Astrocyte (in vitro differentiated cells and primary cell): ENCODE measurements at regions not wholly inside any gene's neighbourhood (a gene's known extent, or its start where the extent isn't known, plus 50 kb on each side); places are given as distances from the start of the nearest gene placed in this dataset.

Experiments used
- DNase-seq: peaks from one replicate; pipeline ENCODE4 v3.0.0-alpha.2; 2010; ENCODE audit warnings: low read depth
- FAIRE-seq: peaks from 2 replicates; lab custom pipeline; 2011; peaks lifted over from hg19 to GRCh38; lab: Jason Lieb, UNC
- H2AFZ ChIP-seq: 2 replicates; pipeline ENCODE4 v1.6.0; 2012; ENCODE audit warnings: low read depth, low read length, inconsistent platforms
- H3K27ac ChIP-seq: 2 replicates; pipeline ENCODE4 v1.5.1; 2011; ENCODE audit warnings: low read depth, low read length, inconsistent platforms
- H3K27me3 ChIP-seq: 2 replicates; pipeline ENCODE4 v1.6.0; 2011; ENCODE audit warnings: low read length, inconsistent platforms; ENCODE audit not compliant: insufficient read depth
- H3K36me3 ChIP-seq: 2 replicates; pipeline ENCODE4 v1.5.1; 2011; ENCODE audit warnings: low read length, inconsistent platforms; ENCODE audit not compliant: insufficient read depth
- H3K4me1 ChIP-seq: 2 replicates; pipeline ENCODE4 v1.5.1; 2011; ENCODE audit warnings: low read length, inconsistent platforms; ENCODE audit not compliant: insufficient read depth
- H3K4me2 ChIP-seq: 2 replicates; pipeline ENCODE4 v1.6.0; 2012; ENCODE audit warnings: low read length, inconsistent platforms
- H3K4me3 ChIP-seq: 2 replicates; pipeline ENCODE4 v1.5.1; 2011; ENCODE audit warnings: low read depth, mild to moderate bottlenecking, low read length, inconsistent platforms; ENCODE audit not compliant: insufficient read depth
- H3K79me2 ChIP-seq: 2 replicates; pipeline ENCODE4 v1.6.0; 2012; ENCODE audit warnings: mild to moderate bottlenecking, low read length, inconsistent platforms; ENCODE audit not compliant: insufficient read depth
- H3K9ac ChIP-seq: 2 replicates; pipeline ENCODE4 v1.6.0; 2012; ENCODE audit warnings: mild to moderate bottlenecking, low read length, inconsistent platforms
- H3K9me3 ChIP-seq: 2 replicates; pipeline ENCODE4 v1.5.1; 2012; ENCODE audit warnings: low read depth, mild to moderate bottlenecking, low read length, inconsistent platforms; ENCODE audit not compliant: insufficient read depth
- H4K20me1 ChIP-seq: 2 replicates; pipeline ENCODE4 v1.6.0; 2012; ENCODE audit warnings: low read length, inconsistent platforms; ENCODE audit not compliant: insufficient read depth
- H3K27ac Mint-ChIP-seq: one replicate; pipeline ENCODE4 v1.8.0; 2021; ENCODE audit warnings: mild to moderate bottlenecking, mixed read lengths; ENCODE audit not compliant: unreplicated experiment
- H3K27me3 Mint-ChIP-seq: one replicate; pipeline ENCODE4 v1.8.0; 2021; ENCODE audit warnings: low read depth, mixed read lengths; ENCODE audit not compliant: unreplicated experiment
- H3K36me3 Mint-ChIP-seq: one replicate; pipeline ENCODE4 v1.8.0; 2021; ENCODE audit warnings: low read depth, mixed read lengths; ENCODE audit not compliant: unreplicated experiment
- H3K4me1 Mint-ChIP-seq: one replicate; pipeline ENCODE4 v1.8.0; 2021; ENCODE audit warnings: low read depth, mixed read lengths; ENCODE audit not compliant: unreplicated experiment
- H3K4me3 Mint-ChIP-seq: one replicate; pipeline ENCODE4 v1.8.0; 2021; ENCODE audit warnings: mild to moderate bottlenecking, moderate library complexity, mixed read lengths; ENCODE audit not compliant: unreplicated experiment
- H3K9me3 Mint-ChIP-seq: one replicate; pipeline ENCODE4 v1.8.0; 2021; ENCODE audit warnings: mild to moderate bottlenecking, mixed read lengths; ENCODE audit not compliant: unreplicated experiment
- EZH2 ChIP-seq: IDR thresholded peaks from 2 replicates; pipeline ENCODE4 v1.6.1; 2012; ENCODE audit warnings: mild to moderate bottlenecking, low read length, inconsistent platforms; ENCODE audit not compliant: insufficient read depth
- TF ChIP-seq, protein P1 (sequence below): IDR thresholded peaks from 2 replicates; pipeline ENCODE4 v1.5.1; 2011; ENCODE audit warnings: low read depth, mild to moderate bottlenecking, inconsistent platforms, low read length, moderate library complexity; ENCODE audit not compliant: insufficient read depth

DNA sequence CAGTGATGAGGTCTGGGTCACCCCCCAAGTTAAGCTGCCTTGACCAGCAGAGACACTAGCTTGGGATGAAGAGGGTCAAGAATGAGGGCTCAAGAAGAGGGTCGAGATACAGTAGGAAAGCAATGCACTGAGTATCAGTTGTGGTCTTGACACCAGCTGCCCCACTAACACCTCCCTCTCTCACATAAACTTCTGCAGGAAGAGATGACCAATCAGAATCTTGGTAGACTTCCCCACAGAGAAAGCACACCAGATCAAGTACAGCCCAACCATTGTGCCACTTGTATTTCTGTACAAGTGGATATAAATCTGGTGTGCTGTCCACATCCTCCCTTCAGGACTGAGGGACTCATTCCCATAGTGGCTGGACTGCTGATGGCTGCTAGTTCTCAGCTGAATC is 101.2 kb upstream of the ELL2 start:
- FAIRE-seq: no peak
- H3K4me1 Mint-ChIP-seq: peaks cover 31% of the 10 kb centered on the region
- H3K27me3 Mint-ChIP-seq: no peaks in the 10 kb centered on the region

DNA sequence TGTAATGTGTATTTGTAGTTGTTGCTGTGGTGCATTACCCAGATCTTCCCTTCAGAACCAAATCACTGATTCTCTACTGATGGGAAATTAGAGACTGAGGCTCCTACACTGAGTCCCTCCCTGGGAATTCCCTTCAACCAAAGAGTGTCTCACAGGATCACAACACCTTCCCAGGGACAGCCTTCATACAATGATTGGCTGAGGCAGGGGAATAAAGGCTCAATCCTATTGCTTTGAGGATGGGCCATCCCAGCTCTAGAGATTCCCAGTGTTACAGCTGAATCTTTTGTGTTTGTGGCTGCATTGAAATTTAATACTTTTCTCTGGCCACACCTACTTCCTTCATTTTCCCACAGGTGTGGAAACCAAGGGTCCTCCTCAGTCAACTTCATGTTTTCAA is 96.4 kb upstream of the ELL2 start:
- Mint-ChIP-seq H3K27ac (no peak overlapping the region), H3K9me3 (peaks cover 2% of the 10 kb centered on the region), H3K27me3 (no peaks in the 10 kb centered on the region), H3K36me3 (no peaks in the 10 kb centered on the region), H3K4me3 (no peak overlapping the region), H3K4me1 (no peaks in the 10 kb centered on the region)
- H3K79me2 ChIP-seq: no peaks in the 10 kb centered on the region
- no peak overlapping the region for H3K27ac ChIP-seq
- no peaks in the 10 kb centered on the region for H3K27me3 ChIP-seq
- FAIRE-seq: no peak
- no peaks in the 10 kb centered on the region for H3K4me1 ChIP-seq
- no peaks in the 10 kb centered on the region for H4K20me1 ChIP-seq
- H3K4me3 ChIP-seq: no peak overlapping the region
- no peak overlapping the region for H3K9ac ChIP-seq
- H2AFZ ChIP-seq: no peak overlapping the region
- H3K9me3 ChIP-seq: no peaks in the 10 kb centered on the region
- TF ChIP-seq, protein P1, sequence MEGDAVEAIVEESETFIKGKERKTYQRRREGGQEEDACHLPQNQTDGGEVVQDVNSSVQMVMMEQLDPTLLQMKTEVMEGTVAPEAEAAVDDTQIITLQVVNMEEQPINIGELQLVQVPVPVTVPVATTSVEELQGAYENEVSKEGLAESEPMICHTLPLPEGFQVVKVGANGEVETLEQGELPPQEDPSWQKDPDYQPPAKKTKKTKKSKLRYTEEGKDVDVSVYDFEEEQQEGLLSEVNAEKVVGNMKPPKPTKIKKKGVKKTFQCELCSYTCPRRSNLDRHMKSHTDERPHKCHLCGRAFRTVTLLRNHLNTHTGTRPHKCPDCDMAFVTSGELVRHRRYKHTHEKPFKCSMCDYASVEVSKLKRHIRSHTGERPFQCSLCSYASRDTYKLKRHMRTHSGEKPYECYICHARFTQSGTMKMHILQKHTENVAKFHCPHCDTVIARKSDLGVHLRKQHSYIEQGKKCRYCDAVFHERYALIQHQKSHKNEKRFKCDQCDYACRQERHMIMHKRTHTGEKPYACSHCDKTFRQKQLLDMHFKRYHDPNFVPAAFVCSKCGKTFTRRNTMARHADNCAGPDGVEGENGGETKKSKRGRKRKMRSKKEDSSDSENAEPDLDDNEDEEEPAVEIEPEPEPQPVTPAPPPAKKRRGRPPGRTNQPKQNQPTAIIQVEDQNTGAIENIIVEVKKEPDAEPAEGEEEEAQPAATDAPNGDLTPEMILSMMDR: no peak
- no peak for TF ChIP-seq EZH2
- DNase-seq: no peak
- H3K4me2 ChIP-seq: no peak overlapping the region
- no peaks in the 10 kb centered on the region for H3K36me3 ChIP-seq

More for the DNA sequence above, 101.2 kb upstream of the ELL2 start:
- no peak overlapping the region for H3K4me3 Mint-ChIP-seq
- H3K9me3 Mint-ChIP-seq: peaks cover 2% of the 10 kb centered on the region
- Histone ChIP-seq H3K27me3 (no peaks in the 10 kb centered on the region), H3K27ac (no peak overlapping the region), H3K79me2 (no peaks in the 10 kb centered on the region), H3K4me3 (no peak overlapping the region), H3K9ac (no peak overlapping the region), H3K9me3 (no peaks in the 10 kb centered on the region), H3K4me1 (peaks cover 17% of the 10 kb centered on the region), H3K4me2 (no peak overlapping the region), H3K36me3 (no peaks in the 10 kb centered on the region), H4K20me1 (no peaks in the 10 kb centered on the region), H2AFZ (no peak overlapping the region)
- TF ChIP-seq, protein P1: no peak
- no peak for TF ChIP-seq EZH2
- no peak overlapping the region for H3K27ac Mint-ChIP-seq
- no peak for DNase-seq
- peaks cover 3% of the 10 kb centered on the region for H3K36me3 Mint-ChIP-seq

DNA sequence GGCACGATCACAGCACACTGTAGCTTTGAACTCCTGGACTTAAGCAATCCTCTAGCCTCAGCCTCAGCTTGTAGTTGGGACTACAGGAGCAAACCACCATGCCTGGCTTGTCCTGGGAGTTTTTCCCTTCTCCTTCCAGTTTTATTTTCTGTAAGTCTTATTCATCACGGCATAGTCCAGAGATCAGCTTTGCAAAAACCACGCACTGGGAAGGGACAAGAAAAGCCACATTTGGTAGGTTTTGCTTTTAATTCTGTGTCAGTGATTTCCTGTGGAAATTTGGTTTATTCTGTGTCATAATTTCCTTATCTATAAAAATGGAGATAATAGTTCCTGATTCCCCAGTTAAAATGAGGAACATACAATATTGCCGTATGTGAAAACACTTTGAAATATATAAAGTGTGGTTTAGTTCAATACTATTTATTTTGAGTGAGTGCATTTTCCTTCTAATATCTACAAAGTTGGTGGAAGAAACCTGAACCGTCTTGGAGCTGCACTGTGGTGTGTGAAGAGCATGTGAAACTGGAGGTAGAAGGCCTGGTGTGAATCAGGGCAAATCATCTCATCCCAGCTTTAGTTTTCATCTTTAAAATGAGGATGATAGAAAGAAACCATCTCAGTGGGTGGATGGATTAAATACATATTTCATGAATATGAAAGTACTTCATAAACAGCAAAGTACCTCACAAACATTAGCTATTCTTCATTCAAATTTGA is 92.8 kb upstream of the ELL2 start:
- no peaks in the 10 kb centered on the region for H3K36me3 Mint-ChIP-seq
- Histone ChIP-seq H3K9ac (no peak overlapping the region), H3K27me3 (no peaks in the 10 kb centered on the region), H4K20me1 (no peaks in the 10 kb centered on the region), H3K4me2 (no peak overlapping the region), H3K4me1 (peaks cover 10% of the 10 kb centered on the region), H3K79me2 (no peaks in the 10 kb centered on the region), H3K4me3 (no peak overlapping the region), H3K36me3 (no peaks in the 10 kb centered on the region), H3K9me3 (no peaks in the 10 kb centered on the region), H3K27ac (no peak overlapping the region), H2AFZ (no peak overlapping the region)
- no peak overlapping the region for H3K27ac Mint-ChIP-seq
- DNase-seq (no peak), FAIRE-seq (no peak)
- peaks cover 1% of the 10 kb centered on the region for H3K4me1 Mint-ChIP-seq
- H3K27me3 Mint-ChIP-seq: no peaks in the 10 kb centered on the region
- TF ChIP-seq EZH2: no peak
- TF ChIP-seq, protein P1: no peak
- no peaks in the 10 kb centered on the region for H3K9me3 Mint-ChIP-seq
- H3K4me3 Mint-ChIP-seq: no peak overlapping the region
